Right lobe of liver (tissue), 4 donors: ENCODE measurements at regions not wholly inside any gene's neighbourhood (a gene's known extent, or its start where the extent isn't known, plus 50 kb on each side); places are given as distances from the start of the nearest gene placed in this dataset.

Experiments used
- POLR2A ChIP-seq: fragments of 450-650 bp; IDR thresholded peaks from one replicate; pipeline ENCODE4 v1.6.1; 2017; ENCODE audit warnings: antibody characterized with exemption, mild to moderate bottlenecking
- TF ChIP-seq, protein P1 (sequence below), 4 donors: fragments of 200-600 bp in 3 of 4; fragments of 450-650 bp in 1 of 4; IDR thresholded peaks; one replicate each; pipeline versions ENCODE4 v1.5.1 to v1.8.0; 2016 to 2022; ENCODE audit warnings: antibody characterized with exemption in 4 of 4, mild to moderate bottlenecking in 2 of 4
- donor health status: DM: no; HTN: no; CAD: no.
- donor health status: DM: no; HTN: no; CAD: no.
- donor health status: DM: no; HTN: yes; CAD: no.

DNA sequence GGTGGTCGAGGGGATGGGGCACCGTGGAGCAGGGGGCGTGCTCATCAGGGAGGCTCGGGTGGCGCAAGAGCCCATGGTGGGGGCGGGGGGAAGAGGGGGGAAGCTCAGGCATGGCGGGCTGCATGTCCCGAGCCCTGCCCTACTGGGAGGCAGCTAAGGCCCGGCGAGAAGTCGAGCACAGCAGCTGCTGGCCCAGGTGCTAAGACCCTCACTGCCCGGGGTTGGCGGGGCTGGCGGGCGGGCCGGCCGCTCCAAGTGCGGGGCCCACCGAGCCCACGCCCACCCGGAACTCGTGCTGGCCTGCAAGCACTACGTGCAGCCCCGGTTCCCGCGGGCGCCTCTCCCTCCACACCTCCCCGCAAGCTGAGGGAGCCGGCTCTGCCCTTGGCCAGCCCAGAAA lies 55.0 kb upstream of the FAM171A1 start:
- TF ChIP-seq, protein P1, sequence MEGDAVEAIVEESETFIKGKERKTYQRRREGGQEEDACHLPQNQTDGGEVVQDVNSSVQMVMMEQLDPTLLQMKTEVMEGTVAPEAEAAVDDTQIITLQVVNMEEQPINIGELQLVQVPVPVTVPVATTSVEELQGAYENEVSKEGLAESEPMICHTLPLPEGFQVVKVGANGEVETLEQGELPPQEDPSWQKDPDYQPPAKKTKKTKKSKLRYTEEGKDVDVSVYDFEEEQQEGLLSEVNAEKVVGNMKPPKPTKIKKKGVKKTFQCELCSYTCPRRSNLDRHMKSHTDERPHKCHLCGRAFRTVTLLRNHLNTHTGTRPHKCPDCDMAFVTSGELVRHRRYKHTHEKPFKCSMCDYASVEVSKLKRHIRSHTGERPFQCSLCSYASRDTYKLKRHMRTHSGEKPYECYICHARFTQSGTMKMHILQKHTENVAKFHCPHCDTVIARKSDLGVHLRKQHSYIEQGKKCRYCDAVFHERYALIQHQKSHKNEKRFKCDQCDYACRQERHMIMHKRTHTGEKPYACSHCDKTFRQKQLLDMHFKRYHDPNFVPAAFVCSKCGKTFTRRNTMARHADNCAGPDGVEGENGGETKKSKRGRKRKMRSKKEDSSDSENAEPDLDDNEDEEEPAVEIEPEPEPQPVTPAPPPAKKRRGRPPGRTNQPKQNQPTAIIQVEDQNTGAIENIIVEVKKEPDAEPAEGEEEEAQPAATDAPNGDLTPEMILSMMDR (IDR thresholded peaks at IDR 0.05) = no peak
- TF ChIP-seq POLR2A = no peak
